ENCODE measurements at regions not wholly inside any gene's neighbourhood (a gene's known extent, or its start where the extent isn't known, plus 50 kb on each side); places are given as distances from the start of the nearest gene placed in this dataset.

DNA sequence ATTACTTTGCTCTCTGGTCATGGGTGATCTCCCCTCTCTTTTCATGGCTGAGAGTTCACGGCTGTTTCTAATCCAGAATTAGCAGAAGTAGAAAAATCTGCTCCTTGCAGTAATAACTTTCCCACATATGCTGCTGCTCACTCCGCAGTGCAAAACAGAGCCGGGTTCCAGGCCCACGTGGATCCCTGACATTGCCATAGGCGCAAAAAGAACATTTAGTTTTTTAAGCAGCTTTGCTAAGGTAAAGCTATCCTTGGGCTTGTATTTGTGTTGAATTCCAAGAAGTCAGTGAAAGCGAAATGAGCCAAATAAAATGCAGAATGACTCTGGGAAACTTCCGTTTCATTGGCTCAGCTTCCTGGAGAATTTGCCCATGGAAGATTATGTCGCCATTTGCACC is 633.7 kb upstream of the SUCLG2 start:
- no peak for DNase-seq

DNA sequence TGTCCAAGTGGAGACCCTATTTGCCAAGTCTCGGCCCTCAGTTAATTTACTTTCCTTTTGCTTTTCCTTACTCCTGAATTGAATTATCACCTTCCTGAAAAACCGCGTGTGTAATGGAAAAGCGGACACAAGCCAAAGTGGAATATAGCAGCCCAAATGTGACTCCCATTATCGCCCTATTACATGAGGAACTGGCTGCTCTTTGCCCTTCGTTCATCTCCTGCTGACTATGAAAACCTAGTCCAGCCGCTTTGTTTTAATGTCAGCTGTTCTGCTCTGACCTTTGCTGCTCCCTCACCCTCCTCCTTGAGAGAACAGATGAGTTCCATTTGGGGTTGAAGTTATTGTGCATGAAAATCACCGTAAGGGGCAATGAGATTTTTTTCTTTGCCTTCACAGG is 632.7 kb upstream of the SUCLG2 start:
- no peak for DNase-seq

DNA sequence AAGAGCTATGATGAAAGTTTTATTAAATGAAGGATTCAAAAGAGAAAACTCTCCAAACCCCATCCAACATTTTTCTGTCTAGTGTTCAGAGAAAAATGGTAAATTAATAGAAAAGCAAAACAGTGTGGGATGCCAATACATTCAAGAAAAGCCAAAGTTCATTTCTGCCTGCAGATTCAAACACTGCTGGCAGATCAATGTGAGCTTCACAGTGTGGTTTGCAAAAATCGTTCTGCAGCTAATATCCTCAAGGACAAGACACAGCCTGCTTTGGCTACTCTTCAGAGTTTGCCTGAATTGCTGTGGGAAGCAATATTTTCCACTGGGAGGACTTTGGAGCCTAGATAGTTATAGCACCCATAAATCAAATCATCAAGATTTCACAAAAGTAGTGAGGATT is 619.9 kb upstream of the SUCLG2 start:
- no peak for DNase-seq

DNA sequence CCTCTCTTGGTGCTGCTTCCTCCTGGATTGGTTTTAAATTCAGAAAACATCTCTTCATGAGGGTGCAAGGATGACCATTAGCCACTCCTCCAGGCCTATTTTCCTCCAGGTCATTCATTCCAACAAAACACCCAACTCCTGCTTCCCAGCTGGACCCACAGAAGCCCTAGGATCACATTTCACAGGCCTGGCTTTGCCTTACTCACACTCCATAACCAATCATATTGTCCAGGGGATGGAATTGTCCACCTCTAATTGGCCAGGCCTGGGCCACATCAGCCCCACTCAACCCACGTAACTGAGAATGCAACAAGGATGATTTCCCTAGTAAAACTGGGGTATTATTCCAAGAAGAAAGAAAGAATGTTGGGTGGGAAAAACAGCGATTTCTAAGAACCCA is 616.7 kb upstream of the SUCLG2 start:
- DNase-seq, result no peak

DNA sequence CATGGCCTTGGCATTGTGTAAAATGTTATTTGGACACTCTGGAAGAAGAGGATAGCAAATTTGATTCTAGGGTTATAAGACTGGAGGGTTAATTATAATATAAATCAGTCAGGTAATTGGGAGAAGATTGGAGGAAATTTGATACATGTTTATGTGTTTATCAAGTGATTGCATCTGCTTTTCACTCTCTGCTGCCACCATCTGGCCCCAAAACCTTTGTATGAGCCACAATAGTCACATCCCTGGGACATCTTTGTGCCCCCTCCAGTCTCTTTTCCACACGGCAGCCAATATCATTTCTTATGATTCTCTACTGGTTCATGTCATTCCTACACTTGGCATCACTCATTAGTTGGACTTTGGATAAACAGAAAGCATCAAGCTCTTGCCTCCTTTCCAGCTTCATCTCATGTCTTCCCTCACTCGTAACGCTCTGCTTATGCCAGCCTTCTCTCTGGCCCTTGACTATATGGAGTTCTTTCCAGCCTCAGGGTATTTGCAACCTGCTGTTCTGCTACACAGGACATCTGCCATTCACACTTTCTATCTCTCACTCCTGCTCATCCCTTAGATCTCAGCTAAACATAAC is 602.3 kb upstream of the SUCLG2 start:
- DNase-seq, result no peak

DNA sequence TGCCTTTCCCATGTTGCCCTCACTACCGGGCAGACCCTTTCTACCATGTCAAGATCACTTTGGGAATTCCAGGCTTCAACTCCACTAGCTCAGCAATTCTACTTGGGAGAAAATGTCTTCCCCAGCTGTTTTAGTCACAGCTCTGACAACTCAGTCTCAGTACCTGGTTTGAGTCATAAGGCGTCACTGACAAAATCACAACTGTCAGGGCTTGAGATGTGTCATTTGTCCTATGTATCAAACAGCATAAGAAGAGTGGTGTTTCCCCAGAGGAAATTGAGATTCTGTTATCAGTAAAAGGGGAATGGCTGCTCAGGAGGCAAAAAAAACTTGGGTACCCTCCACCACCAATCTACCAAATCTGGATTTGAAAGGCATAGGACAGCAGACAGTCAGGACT is 594.9 kb upstream of the SUCLG2 start:
- DNase-seq, result no peak

DNA sequence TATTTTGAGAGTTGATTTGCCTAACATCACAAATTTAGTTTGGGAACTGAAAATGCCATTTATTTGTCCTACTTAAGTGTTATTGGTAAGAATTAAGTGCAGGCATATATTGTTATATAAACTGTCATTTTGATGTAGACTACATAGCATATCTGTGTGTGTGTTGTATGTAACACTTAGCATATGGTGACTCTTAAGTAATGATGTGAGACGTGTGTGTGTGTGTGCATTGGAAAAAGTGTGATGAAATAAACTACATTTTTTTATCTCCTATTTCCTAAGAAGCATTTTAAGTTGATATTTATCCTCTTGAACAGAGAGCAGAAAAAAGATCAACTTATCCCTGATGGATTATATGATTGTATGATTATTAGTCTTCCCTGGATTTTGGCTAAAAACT is 588.2 kb upstream of the SUCLG2 start:
- no peak for DNase-seq

DNA sequence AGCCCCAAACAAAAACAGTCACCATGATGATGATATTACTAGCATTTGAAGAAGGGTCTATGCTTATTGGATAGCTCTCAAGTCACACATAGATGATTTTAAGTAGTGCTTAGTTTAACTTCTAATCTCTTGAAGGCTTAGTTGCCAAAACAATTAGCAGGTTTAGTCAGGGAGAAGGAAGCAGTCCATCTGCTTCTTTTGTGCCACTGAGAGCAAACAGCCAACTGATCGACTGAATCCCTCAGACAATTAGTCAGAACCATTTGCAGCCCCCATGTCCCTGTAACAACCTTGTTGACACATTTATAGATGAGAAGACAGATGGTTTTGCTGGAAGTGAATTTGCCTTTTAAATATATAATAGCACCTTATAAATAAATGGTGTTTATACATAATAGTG is 585.1 kb upstream of the SUCLG2 start:
- DNase-seq, result no peak

DNA sequence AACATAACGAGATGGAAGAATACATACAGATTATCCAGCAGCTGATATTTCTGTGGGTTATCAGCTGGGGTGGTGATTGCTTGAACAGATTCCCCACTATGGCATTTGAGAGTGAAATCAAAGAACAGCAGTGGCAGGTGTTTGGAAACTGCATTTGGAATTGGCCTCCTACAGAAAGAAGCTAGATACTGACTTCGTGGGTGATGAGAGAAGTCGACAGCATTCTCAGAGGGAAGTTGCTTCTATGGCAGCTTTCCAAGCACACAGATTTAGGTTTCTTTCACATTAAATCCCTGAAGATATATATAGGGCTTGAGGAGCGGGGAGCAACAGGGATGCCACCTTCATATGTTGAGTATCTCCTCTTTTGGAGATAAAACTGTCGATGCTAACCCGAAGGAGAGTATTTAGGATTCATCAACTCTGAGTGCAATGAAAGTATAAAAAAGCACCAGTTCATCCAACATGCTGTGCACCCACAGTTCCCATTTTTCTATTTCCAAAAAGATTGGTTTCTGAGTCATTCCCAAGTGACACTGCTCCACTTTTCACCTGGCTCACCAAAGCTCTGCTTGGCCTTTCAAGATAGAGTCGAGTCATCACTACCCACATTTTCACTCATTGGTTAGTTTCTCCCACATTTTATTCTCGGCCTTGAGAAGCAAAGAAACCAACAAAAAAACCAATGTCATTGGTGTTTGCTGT is 579.8 kb upstream of the SUCLG2 start:
- DNase-seq, result no peak

DNA sequence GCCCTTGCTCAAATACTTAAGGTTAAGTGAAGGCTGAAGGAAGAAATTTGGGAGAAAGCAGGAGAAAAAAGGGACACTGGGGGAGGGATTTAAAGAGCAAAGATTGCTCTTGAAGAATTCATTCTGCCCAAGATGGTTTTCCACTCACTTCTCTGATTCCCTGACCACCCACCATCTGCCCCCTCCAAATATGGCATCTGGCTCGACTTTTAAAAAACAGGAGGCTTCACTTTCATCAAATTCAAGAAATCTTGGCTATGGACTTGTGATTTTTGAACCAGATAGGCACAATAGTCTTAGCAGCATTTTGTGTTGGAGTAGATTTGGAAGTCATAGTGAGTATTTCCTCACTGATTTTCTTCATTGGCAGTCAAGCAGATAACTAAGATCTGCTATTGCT is 574.4 kb upstream of the SUCLG2 start:
- no peak for DNase-seq

DNA sequence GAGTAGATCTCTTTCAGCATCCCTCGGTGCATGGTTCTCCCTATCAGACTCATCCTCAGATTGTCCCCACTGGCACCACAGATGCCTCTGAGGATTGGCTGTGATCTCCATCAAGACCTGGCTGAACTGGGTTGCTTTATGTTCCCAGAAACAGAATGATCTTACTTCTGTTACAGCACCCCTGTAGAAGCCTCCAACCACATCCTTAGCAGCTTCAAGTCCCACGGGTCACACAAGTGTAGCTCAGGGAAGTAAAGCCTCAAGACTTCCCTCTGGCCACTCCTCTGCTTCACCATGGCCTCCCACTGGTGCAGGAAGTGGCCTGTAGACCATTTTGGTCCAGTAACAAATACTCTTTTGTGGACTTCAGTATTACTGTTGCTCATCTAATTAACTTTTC is 566.4 kb upstream of the SUCLG2 start:
- no peak for DNase-seq

DNA sequence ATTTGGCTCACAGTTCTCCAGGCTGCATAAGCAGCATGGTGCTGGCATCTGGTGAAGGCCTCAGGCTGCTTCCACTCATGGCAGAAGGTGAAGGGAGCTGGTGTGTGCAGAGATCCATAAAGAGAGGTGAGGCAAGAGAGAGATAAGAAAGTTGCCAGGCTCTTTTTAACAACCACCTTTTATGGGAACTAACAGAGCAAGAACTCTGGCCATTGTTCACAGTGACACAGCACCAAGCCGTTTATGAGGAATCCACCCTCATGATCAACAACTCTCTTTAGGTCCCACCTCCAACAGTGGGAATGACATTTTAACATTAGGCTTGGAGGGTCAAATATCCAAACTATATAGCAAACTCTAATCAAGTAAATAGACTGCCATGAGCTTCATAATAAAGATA is 557.2 kb upstream of the SUCLG2 start:
- DNase-seq, result no peak

DNA sequence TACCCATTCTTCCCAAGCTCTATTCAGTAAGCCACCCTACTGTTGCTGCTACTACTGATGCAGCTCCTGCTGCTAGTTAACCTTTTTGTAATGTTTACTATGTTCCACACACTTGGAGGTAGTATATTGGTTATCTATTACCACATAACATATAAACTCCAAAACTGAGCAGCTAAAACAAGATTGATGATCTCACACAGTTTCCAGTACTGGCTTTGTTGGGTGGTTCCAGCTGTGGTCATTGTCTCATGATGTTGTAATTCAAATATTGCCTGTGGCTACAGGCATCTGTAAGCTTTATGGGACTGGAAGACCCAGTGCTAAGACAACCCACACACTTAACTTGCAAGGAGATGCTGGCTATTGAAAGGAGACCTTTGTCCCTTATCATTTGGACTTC is 556.2 kb upstream of the SUCLG2 start:
- DNase-seq, result no peak

DNA sequence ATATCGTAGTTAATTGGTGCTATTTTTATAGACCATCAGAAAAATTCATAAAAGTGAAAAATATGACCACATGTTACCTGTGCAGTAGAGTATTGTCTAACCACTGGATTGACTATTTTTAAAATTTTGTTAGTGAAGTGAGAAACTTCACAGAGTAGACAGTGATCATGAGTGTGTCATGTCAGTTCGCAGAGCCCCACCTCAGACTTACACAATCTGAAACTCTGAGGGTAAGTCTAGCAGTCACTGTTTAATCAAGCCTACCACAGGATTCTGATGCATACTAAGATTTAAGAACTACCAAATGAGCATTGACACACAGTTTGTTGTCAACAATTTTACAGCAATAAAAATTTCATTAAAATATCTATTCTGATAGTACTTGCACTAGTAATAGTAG is 552.9 kb upstream of the SUCLG2 start:
- no peak for DNase-seq

DNA sequence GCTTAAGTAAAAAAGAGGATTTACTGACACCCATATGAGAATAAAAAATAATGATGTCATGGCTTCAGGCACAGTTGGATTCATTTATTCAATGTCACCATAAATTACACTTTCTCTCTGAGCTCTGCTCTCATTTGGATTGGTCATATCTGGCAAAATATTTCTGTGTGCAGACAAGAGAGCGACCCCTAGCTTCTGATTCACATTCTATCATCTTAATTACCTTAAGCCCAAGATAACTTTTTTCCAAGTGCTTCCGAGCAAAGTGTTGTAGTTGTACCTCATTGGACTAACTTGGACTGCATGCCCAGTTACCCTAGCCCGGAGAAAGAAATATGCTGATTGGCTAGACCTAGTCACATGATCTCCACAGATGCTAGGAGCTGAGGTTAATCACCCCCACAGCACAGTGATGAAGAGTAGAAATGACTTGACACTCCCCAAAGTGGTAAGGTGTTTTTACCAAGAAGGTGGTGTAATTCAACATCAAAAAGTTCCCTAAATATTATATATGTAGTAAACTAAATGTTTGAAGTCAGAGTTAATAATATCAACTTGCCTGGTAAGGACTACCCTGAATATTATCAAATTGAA is 552.2 kb upstream of the SUCLG2 start:
- DNase-seq, result no peak

DNA sequence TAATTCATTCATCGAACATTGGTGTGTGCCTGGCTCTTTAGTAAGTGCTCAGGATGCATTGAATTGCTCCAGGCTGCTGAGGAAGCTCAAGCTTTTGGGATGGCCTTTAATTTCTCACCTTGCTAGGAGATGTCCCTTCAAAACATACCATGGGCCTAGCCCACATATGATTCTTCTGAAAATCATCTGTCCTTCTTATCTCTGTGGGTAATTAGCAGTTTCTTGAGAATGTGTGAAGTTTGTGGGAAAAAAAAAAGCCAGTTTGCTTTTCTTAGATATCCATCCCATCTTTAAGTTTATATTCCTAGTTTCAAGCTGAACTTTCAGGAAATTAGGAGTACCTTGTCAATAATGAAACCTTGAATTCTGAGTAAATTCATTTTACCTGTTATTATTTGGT is 532.3 kb upstream of the SUCLG2 start:
- no peak for DNase-seq

DNA sequence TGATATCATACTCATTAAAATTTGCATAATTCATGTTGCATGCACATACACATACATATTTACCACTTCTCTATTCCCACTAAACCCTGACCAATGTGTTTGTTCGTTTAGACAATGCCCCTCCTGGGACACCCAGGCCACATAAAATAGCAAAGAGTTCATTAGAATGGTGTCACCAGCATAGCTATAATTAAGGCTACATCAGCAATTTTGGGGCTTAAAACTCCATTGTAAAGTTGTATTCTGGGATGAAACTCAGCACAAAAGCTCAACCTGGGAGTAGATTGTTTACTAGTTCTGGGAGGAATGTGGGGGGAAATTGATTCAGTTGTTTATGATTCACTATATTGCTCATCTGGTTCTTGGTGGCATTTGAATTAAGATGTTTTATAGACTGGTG is 522.2 kb upstream of the SUCLG2 start:
- DNase-seq, result no peak

DNA sequence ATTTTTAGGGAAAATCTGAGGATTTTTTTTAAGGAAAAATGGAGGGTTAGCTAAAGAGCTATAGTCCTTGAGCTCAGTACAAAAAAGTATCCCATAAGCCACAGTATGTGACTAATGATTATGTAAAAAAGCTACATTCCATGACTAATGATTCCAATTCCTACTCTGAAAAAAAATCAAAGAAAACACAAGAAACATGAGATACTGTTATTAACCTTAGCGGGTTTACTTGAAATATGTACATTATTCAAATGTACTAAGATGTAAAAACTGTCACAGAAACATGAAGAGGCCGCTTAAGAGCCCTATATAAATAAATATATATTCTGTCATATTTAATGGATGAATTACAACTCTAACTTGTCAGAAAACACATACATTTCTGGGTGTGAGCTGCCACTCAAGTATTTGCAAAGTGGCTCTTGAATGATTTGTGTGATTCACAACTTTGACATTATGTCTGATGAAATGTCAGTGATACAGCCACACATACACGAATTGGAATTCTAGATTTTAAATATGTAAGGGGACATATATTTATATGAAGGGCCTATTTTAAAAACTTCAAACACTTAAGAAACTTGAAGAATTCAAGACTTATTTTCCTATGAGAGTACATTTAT is 518.7 kb upstream of the SUCLG2 start:
- DNase-seq, result peak; percentile 20

DNA sequence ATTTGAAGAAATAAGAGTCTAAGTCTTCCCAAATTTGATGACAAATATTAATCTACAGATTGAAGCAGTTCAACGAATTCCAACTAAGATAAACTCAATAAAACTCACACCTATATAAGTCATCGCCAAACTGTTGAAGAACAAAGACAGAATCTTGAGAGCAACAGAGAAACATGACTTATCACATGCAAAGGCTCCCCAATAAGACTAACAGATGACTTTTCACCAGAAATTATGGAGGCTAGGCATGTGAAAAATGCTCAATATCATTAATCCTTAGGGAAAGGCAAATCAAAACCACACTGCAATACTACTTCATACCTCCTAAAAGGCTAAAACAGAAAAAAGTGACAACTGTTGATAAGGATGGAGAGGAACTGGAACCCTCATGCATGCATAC is 517.6 kb upstream of the SUCLG2 start:
- DNase-seq, result no peak

DNA sequence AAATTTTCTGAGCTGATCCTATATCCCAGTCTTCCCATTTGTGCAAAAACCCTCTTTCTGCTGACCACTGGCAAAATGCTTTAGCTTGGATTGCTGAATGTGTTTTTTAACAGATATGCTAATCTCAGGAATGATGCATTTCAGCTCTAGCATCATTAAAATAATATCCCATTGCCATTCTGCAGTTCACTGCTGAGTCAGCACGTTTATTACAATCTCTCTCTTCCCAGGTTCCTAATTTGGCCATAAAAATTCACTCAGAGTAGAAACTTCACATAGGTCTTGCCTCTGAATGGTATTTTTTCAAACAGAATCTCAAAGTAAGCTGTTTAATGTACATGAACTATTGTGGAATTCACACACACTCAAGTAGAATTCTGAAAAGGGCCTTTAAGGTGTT is 509.6 kb upstream of the SUCLG2 start:
- DNase-seq, result no peak

DNA sequence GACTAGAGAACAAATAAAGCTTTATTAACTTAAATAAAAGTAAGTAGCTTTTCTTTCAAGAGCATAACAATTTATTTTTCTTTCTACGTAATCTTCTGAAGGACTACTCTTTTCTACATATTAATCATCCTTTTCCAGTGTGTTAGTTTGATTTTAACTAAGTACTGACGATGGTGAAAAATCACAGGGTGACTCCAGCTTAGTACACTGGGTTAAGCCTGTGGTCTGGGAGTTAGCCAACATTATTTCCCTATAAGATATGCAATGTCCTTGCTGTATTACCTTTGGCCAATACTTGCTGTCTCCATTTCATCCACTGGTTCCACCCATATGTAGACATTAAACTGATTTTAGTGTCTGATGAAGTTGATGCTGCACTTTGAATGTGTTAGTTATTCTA is 508.6 kb upstream of the SUCLG2 start:
- no peak for DNase-seq

DNA sequence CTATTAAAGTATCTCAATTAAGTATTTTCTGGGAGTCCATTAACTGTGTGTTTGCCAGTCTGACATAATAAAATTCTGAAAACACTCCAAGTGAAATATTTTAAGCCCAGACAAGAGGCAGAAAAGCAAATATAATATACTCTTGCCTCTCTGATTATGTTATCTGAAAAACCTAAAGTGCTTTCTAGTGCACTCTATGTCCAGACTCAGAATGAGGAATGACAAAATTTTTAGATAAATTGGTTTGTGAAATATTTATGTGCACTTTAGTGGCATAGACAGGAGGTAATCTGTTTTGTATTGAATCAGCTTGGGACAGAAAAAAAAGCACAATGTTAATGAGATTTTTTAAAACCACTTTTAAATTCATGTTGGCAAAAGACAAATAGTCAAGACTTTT is 508.2 kb upstream of the SUCLG2 start:
- DNase-seq, result no peak

DNA sequence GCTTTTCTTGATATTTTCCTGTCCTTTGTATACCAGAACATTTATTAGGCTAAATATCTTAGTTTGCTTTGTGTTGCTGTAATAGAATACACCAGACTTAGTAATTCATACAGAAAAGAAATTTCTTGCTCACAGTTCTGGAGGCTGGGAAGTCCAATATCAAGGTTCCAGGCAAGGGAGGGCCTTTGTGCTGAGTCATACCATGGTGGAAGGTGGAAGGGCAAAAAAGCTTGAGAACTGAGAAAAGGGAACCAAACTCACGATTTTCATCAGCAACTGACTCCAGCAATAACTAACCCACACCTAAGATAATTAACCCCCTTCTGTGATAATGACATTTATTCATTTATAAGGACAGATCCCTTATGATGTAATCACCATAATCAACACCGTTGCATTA is 496.9 kb upstream of the SUCLG2 start:
- no peak for DNase-seq

DNA sequence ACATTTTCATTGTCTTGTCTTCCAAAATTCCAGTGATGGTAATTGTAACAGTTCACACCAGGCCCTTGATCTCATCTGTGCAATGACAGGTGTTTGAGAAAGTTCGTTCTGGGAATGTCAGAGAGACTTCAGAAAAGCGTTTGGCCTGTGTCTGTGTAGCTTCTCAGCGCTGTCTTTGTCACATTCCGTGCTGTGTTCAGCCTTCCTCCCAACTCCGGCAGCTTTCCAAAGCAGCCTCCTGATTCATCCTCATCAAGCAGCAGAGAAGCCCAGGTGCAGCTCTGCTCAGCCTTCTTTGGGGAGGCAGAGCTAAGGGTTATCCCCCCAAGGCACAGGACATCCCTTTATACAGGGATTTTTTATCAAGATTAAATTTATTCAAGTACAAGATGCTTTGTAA is 494.0 kb upstream of the SUCLG2 start:
- no peak for DNase-seq

DNA sequence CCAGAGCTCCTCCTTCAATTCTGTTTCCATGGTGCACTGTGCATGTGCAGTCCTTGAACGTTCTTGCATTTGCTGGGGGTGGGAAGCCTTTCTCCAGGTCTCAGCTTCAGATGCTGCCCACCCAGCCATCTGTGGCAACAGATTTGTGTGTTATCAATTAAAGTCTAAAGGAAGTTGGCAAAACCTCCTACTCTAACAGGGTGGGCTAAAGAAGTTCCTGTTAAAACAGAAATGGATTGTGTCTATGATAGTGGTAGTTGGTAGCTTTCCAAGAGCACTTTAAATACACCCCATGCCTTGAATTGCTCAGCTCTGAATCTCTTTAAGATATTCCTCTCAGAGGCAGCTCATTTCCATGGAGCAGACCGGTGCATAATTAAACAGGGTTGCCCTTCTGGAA is 488.0 kb upstream of the SUCLG2 start:
- no peak for DNase-seq
